WERI-Rb-1 (cell line): ENCODE measurements at regions not wholly inside any gene's neighbourhood (a gene's known extent, or its start where the extent isn't known, plus 50 kb on each side); places are given as distances from the start of the nearest gene placed in this dataset.

ENCODE experiments used
- DNase-seq: peaks from one replicate; pipeline ENCODE4 v3.0.0-alpha.2; 2020
- H3K27ac ChIP-seq: fragments of 250-450 bp; sonication (Bioruptor Pico); 2 replicates; pipeline ENCODE4 v1.5.1; 2020; ENCODE audit warnings: mild to moderate bottlenecking, moderate library complexity
- H3K27me3 ChIP-seq: fragments of 250-450 bp; sonication (Bioruptor Pico); 2 replicates; pipeline ENCODE4 v1.5.1; 2021; ENCODE audit warnings: mild to moderate bottlenecking, low read depth, moderate library complexity; ENCODE audit not compliant: insufficient read depth, severe bottlenecking
- H3K36me3 ChIP-seq: fragments of 250-450 bp; sonication (Bioruptor Pico); 2 replicates; pipeline ENCODE4 v1.5.1; 2020; ENCODE audit warnings: mild to moderate bottlenecking, moderate library complexity
- H3K4me3 ChIP-seq: 2 replicates; pipeline ENCODE4 v1.5.1; 2011; ENCODE audit warnings: low read depth, mild to moderate bottlenecking, control low read depth, low read length
- H3K9me3 ChIP-seq: fragments of 250-450 bp; sonication (Bioruptor Pico); 2 replicates; pipeline ENCODE4 v1.5.1; 2021; ENCODE audit warnings: mild to moderate bottlenecking, moderate library complexity; ENCODE audit not compliant: severe bottlenecking
- CTCF ChIP-seq: IDR thresholded peaks from 2 replicates; pipeline ENCODE4 v1.5.1; 2011; ENCODE audit warnings: low read depth, mild to moderate bottlenecking, control low read depth, inconsistent platforms, low read length

GRCh38 chr7:109354552-109354951, 784.9 kb downstream of the DNAJB9 start:
- H3K4me3 ChIP-seq, result no peak overlapping the region
- no peaks in the 10 kb centered on the region for H3K9me3 ChIP-seq
- no peaks in the 10 kb centered on the region for H3K27me3 ChIP-seq
- TF ChIP-seq CTCF, result no peak
- no peak for DNase-seq
- H3K27ac ChIP-seq, result no peak overlapping the region
- no peaks in the 10 kb centered on the region for H3K36me3 ChIP-seq

GRCh38 chr7:109375823-109376222, 806.1 kb downstream of the DNAJB9 start:
- Histone ChIP-seq H3K27ac (no peak overlapping the region), H3K36me3 (no peaks in the 10 kb centered on the region), H3K4me3 (no peak overlapping the region), H3K27me3 (no peaks in the 10 kb centered on the region), H3K9me3 (no peaks in the 10 kb centered on the region)
- TF ChIP-seq CTCF, result no peak
- no peak for DNase-seq

DNA sequence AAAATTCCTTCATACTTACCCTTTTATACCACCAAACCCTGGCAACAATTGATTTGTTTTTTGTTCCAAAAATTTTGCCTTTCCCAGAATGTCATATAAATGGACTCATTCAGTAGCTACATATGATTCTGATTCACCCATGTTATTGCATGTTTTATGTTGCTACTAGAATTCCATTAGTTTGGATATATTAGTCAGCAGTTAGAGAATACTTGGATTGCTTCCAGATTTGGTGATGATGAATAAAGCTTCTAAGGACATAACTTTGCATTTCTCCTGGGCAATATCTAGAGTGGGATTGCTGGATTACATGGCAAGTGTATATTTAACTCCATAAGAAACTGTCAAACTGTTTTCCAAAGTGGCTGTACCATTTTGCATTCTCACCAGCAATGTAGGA, 806.9 kb downstream of the DNAJB9 start:
- Histone ChIP-seq H3K27me3 (no peaks in the 10 kb centered on the region), H3K9me3 (no peaks in the 10 kb centered on the region), H3K4me3 (no peak overlapping the region), H3K27ac (no peak overlapping the region), H3K36me3 (no peaks in the 10 kb centered on the region)
- no peak for DNase-seq
- TF ChIP-seq CTCF, result no peak

- no peak for DNase-seq
- TF ChIP-seq CTCF, result no peak
- Histone ChIP-seq H3K36me3 (no peaks in the 10 kb centered on the region), H3K9me3 (no peaks in the 10 kb centered on the region), H3K27me3 (no peaks in the 10 kb centered on the region), H3K27ac (no peak overlapping the region), H3K4me3 (no peak overlapping the region)
Measured at GRCh38 chr7:109377076-109377884, 807.6 kb downstream of the DNAJB9 start.

DNA sequence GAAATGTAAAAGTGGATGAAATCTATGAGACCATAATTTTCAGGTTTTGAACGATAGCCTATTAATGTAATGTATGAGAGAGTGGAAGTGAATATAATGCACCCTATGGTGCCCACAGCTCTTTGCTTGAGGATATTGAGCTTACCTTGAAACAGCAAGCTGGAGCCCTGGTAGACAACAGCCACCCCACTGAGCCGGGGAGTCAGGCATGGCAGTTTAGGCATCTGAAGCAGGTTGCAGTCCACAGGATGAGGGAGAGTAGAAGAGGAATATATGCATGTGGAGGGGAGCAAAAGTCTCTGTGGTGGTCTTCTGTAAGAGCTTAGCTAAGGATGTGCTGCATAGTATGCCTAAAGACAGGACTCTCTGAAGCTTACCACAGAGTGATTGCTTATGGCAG, 817.3 kb downstream of the DNAJB9 start:
- Histone ChIP-seq H3K9me3 (no peaks in the 10 kb centered on the region), H3K27me3 (no peaks in the 10 kb centered on the region), H3K36me3 (no peaks in the 10 kb centered on the region), H3K4me3 (no peak overlapping the region), H3K27ac (no peak overlapping the region)
- no peak for TF ChIP-seq CTCF
- DNase-seq, result no peak

- Histone ChIP-seq H3K27me3 (no peaks in the 10 kb centered on the region), H3K9me3 (no peaks in the 10 kb centered on the region), H3K36me3 (no peaks in the 10 kb centered on the region), H3K4me3 (no peak overlapping the region), H3K27ac (no peak overlapping the region)
- no peak for DNase-seq
- TF ChIP-seq CTCF, result no peak
Measured at GRCh38 chr7:109387530-109387929, 817.9 kb downstream of the DNAJB9 start.
